Neutrophil (primary cell): ENCODE measurements at regions not wholly inside any gene's neighbourhood (a gene's known extent, or its start where the extent isn't known, plus 50 kb on each side); places are given as distances from the start of the nearest gene placed in this dataset.

ENCODE experiments used
- H3K27ac ChIP-seq: fragments of 200-600 bp; sonication (generic); 2 replicates; pipeline ENCODE4 v1.5.1; 2016; ENCODE audit warnings: mild to moderate bottlenecking, moderate library complexity
- H3K27me3 ChIP-seq: fragments of 200-600 bp; sonication (generic); 2 replicates; pipeline ENCODE4 v1.6.0; 2016; ENCODE audit warnings: mild to moderate bottlenecking
- H3K36me3 ChIP-seq: fragments of 200-600 bp; sonication (generic); 2 replicates; pipeline ENCODE4 v1.5.1; 2017
- H3K4me1 ChIP-seq, 2 experiments: fragments of 200-600 bp in 1 of 2; sonication (generic) in 1 of 2; 1 replicate in 1 of 2; 2 replicates in 1 of 2; pipeline versions ENCODE4 v1.5.1 to v1.6.1; 2013 to 2016; ENCODE audit warnings: low read depth in 1 of 2, low read length in 1 of 2, mild to moderate bottlenecking in 1 of 2, moderate library complexity in 1 of 2; ENCODE audit not compliant: control insufficient read depth in 1 of 2, insufficient read depth in 1 of 2
- H3K4me3 ChIP-seq, 2 experiments: fragments of 200-600 bp in 1 of 2; sonication (generic) in 1 of 2; 1 replicate in 1 of 2; 2 replicates in 1 of 2; pipeline ENCODE4 v1.5.1; 2013 to 2016; ENCODE audit warnings: low read depth in 1 of 2, low read length in 1 of 2, mild to moderate bottlenecking in 1 of 2, moderate library complexity in 1 of 2
- H3K9me3 ChIP-seq: fragments of 200-600 bp; sonication (generic); 2 replicates; pipeline ENCODE4 v1.5.1; 2016
- TF ChIP-seq, protein P1 (sequence below): fragments of 200-600 bp; sonication (generic); IDR thresholded peaks from 2 replicates; pipeline ENCODE4 v1.5.1; 2016; ENCODE audit warnings: antibody characterized with exemption

DNA sequence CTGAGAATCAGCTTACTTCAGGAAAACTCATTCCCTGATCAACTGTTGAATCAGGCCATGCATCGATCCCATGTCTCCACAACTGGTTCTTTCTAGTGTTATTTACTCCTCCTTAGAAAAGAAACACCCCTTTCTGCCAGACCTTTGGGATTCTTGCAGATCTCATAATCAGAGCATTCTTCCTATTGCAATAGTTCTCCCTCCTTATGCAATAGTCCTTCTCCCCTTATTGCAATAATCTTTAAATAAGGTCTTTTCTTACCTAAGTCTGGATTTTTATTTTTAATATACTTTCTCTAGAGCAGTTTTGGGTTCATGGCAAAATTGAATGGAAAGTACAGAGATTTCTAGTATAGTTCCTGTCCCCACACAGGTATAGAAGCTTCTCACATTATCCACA, 141.9 kb upstream of the SGO1 start:
- no peaks in the 10 kb centered on the region for H3K36me3 ChIP-seq
- TF ChIP-seq, protein P1, sequence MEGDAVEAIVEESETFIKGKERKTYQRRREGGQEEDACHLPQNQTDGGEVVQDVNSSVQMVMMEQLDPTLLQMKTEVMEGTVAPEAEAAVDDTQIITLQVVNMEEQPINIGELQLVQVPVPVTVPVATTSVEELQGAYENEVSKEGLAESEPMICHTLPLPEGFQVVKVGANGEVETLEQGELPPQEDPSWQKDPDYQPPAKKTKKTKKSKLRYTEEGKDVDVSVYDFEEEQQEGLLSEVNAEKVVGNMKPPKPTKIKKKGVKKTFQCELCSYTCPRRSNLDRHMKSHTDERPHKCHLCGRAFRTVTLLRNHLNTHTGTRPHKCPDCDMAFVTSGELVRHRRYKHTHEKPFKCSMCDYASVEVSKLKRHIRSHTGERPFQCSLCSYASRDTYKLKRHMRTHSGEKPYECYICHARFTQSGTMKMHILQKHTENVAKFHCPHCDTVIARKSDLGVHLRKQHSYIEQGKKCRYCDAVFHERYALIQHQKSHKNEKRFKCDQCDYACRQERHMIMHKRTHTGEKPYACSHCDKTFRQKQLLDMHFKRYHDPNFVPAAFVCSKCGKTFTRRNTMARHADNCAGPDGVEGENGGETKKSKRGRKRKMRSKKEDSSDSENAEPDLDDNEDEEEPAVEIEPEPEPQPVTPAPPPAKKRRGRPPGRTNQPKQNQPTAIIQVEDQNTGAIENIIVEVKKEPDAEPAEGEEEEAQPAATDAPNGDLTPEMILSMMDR = no peak
- no peak overlapping the region for H3K4me3 ChIP-seq

DNA sequence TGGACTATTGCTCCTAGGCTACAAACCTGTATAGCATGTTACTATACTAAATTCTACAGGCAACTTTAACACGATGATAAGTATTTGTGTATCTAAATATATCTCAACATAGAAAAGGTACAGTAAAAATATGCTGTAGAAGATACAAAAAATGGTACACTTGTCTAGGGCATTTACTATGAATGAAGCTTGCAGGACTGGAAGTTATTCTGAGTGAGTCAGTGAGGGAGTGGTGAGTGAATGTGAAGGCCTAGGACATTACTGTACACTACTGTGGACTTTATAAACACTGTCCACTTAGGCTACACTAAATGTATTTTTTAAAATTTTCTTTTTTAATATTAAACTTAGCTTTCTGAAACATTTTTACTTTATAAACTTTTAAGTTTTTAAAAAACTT, 140.5 kb upstream of the SGO1 start:
- TF ChIP-seq, protein P1 = no peak

More for the DNA sequence above, 141.9 kb upstream of the SGO1 start:
- H3K27me3 ChIP-seq = no peaks in the 10 kb centered on the region
- no peak overlapping the region for H3K27ac ChIP-seq
- no peaks in the 10 kb centered on the region for H3K9me3 ChIP-seq
- H3K4me1 ChIP-seq = no peaks in the 10 kb centered on the region

DNA sequence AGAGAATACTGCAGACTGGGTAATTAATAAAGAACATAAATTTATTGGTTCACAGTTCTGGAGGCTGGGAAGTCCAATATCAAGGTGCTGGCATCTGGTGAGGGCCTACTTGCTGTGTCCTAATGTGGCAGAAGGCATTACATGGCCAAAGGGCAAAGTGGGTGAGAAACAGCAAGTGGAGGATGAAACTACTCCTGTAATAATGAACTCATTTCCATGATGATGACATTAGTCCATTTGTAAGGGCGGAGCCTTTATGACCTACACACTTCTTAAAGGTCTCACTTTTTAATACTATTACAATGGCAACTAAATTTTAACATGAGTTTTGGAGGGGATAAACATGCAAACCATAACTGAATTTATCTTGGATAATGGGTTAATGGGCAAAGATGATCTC, 139.6 kb upstream of the SGO1 start:
- TF ChIP-seq, protein P1 = no peak
- H3K27me3 ChIP-seq = no peaks in the 10 kb centered on the region
- no peaks in the 10 kb centered on the region for H3K9me3 ChIP-seq
- no peaks in the 10 kb centered on the region for H3K36me3 ChIP-seq
- no peak overlapping the region for H3K4me3 ChIP-seq
- H3K27ac ChIP-seq = no peak overlapping the region
- no peaks in the 10 kb centered on the region for H3K4me1 ChIP-seq

More for the DNA sequence above, 140.5 kb upstream of the SGO1 start:
- Histone ChIP-seq H3K27ac (no peak overlapping the region), H3K27me3 (no peaks in the 10 kb centered on the region), H3K4me1 (no peaks in the 10 kb centered on the region), H3K4me3 (no peak overlapping the region), H3K9me3 (no peaks in the 10 kb centered on the region), H3K36me3 (no peaks in the 10 kb centered on the region)

DNA sequence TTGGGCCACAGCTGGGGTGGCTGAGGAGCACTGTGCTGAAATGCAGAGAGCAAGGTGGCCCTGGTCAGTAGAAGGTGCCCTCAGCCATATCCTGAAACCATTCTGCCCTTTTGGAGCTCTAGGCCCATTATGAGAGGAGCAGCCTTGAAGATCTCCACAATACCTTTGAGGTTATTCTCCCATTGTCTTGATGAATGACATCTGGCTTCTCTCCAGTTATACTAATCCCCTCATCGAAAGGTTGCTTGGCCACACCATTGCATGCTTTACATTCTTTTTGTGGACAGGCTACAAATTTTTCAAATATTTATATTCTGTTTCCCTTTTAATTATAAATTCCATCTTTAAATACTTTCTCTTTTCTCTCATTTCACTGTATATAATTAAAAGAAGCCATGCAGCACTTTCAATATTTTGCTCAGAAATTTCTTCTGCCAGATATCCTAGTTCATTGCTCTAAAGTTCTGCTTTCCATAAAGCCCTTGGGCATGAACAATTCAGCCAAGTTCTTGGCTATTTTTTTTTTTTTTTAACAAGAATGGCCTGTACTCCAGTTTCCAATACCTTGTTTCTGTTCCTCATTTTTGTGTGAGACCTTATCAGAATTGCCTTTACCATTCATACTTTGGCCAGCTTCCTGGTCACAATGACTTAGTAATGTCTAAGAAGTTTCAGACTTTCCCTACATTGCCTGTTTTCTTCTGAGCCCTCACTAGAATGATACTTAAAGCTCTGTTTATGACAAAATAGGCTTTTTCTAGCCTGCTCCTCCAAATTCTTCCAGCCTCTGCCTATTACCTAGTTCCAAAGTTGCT, 138.9 kb upstream of the SGO1 start:
- no peaks in the 10 kb centered on the region for H3K9me3 ChIP-seq

DNA sequence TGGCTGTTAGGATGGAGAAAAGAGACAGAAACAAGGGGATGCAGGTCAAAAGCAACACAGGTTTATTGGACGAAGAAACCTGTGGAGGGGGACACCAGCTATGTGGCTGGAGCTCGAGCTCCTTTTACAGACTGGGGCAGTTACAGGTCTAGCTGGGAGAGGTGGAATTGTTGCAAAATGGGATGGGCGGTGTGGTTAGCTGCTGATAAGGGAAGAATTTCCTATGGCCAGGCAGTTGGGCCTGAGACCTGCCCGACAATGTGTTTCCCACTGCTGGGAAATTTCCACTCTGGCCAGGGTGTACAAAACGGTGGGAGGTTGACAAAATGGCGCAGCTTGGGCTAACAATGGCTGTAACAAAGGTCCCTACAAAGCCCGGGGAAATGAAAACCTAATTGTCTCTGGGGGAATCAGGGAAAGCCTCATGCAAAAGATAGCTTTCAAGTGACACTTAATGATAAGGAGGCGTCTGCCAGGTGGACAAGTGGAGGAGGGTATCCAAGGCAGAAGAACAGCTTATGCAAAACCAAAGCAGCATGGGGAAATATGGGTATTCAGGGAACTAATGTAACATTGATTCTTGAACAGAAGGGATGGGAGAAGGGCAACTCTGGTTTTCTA, 137.4 kb upstream of the SGO1 start:
- no peak overlapping the region for H3K27ac ChIP-seq
- H3K36me3 ChIP-seq = no peaks in the 10 kb centered on the region
- TF ChIP-seq, protein P1 = no peak

More for the DNA sequence above, 138.9 kb upstream of the SGO1 start:
- Histone ChIP-seq H3K36me3 (no peaks in the 10 kb centered on the region), H3K4me3 (no peak overlapping the region), H3K27ac (no peak overlapping the region), H3K4me1 (no peaks in the 10 kb centered on the region), H3K27me3 (no peaks in the 10 kb centered on the region)
- TF ChIP-seq, protein P1 = no peak

More for the DNA sequence above, 137.4 kb upstream of the SGO1 start:
- H3K4me3 ChIP-seq = no peak overlapping the region
- no peaks in the 10 kb centered on the region for H3K9me3 ChIP-seq
- no peaks in the 10 kb centered on the region for H3K4me1 ChIP-seq
- H3K27me3 ChIP-seq = no peaks in the 10 kb centered on the region
